ENCODE measurements at regions not wholly inside any gene's neighbourhood (a gene's known extent, or its start where the extent isn't known, plus 50 kb on each side); places are given as distances from the start of the nearest gene placed in this dataset.

- TF ChIP-seq CTCF (conservative IDR thresholded peaks at IDR 0.05; ENCODE audit: low read depth in 2 of 2) (no peak), ZNF331 (CRISPR knock-in tag; IDR thresholded peaks at IDR 0.05; ENCODE audit: low read depth) (no peak), EZH2phosphoT487 (IDR thresholded peaks at IDR 0.05; ENCODE audit: unreplicated experiment) (no peak), REST (IDR thresholded peaks at IDR 0.05; ENCODE audit: unreplicated experiment) (no peak), JUNB (IDR thresholded peaks at IDR 0.05; ENCODE audit: unreplicated experiment) (no peak), ZNF462 (CRISPR knock-in tag; IDR thresholded peaks at IDR 0.05) (no peak), CREB1 (CRISPR knock-in tag; IDR thresholded peaks at IDR 0.05; ENCODE audit: low read depth) (no peak), EZH2 (IDR thresholded peaks at IDR 0.05; ENCODE audit: low read depth, unreplicated experiment) (no peak), NANOG (IDR thresholded peaks at IDR 0.05; ENCODE audit: borderline replicate concordance) (no peak)
- peaks cover 7% of the 10 kb centered on the region; the same call in 1 of the 2 replicates for H3K9me2 ChIP-seq (ENCODE audit: insufficient read depth)
- no peak overlapping the region for H2AFZ ChIP-seq
- H3K4me3 ChIP-seq = no peak overlapping the region
- ATAC-seq (no peak), DNase-seq (ENCODE audit: low spot score) (no peak)
- H3K27ac ChIP-seq (ENCODE audit: low read depth) = no peak overlapping the region
- H3K4me2 ChIP-seq = no peak overlapping the region
- H3K4me3 Mint-ChIP-seq = no peak overlapping the region
- H3K36me3 Mint-ChIP-seq (ENCODE audit: low read depth) = no peaks in the 10 kb centered on the region
- H3K27me3 Mint-ChIP-seq (ENCODE audit: insufficient read depth, low read depth, poor library complexity) = no peaks in the 10 kb centered on the region
- H3K79me2 ChIP-seq (replicated peaks; ENCODE audit: insufficient read depth) = no peaks in the 10 kb centered on the region
- H3K4me1 Mint-ChIP-seq = no peaks in the 10 kb centered on the region
- no peaks in the 10 kb centered on the region for H4K20me1 ChIP-seq (replicated peaks; ENCODE audit: insufficient read depth)
- no peaks in the 10 kb centered on the region for H3K27me3 ChIP-seq (ENCODE audit: insufficient read depth)
- H3K4me1 ChIP-seq (ENCODE audit: insufficient read depth) = no peaks in the 10 kb centered on the region
- no peaks in the 10 kb centered on the region for H3K9me3 Mint-ChIP-seq
- H3K36me3 ChIP-seq (ENCODE audit: insufficient read depth) = no peaks in the 10 kb centered on the region
- H3F3A ChIP-seq (replicated peaks; ENCODE audit: low read depth) = no peaks in the 10 kb centered on the region
- H3K27ac Mint-ChIP-seq = no peak overlapping the region
These were observed 220.0 kb downstream of the ESM1 start for GRCh38 chr5:54765165-54766028.

Measured in GM23338 (cell line).